ENCODE measurements at regions not wholly inside any gene's neighbourhood (a gene's known extent, or its start where the extent isn't known, plus 50 kb on each side); places are given as distances from the start of the nearest gene placed in this dataset.

- no peak for DNase-seq (ENCODE audit: low spot score)
Observed at GRCh38 chr5:2187687-2188086, 305.0 kb upstream of the IRX4 start.

GRCh38 chr5:2187156-2187555, 304.4 kb upstream of the IRX4 start:
- no peak for DNase-seq (ENCODE audit: low spot score)

GRCh38 chr5:2186472-2187015, 303.8 kb upstream of the IRX4 start:
- DNase-seq (ENCODE audit: low spot score), result no peak

GRCh38 chr5:2185646-2186471, 303.1 kb upstream of the IRX4 start:
- no peak for DNase-seq (ENCODE audit: low spot score)

- DNase-seq (ENCODE audit: low spot score), result no peak
Observed at GRCh38 chr5:2184563-2185540, 302.1 kb upstream of the IRX4 start.

GRCh38 chr5:2184026-2184366, 301.3 kb upstream of the IRX4 start:
- DNase-seq (ENCODE audit: low spot score), result no peak

- no peak for DNase-seq (ENCODE audit: low spot score)
Observed at GRCh38 chr5:2183154-2184025, 300.7 kb upstream of the IRX4 start.

- DNase-seq (ENCODE audit: low spot score), result no peak
Observed at GRCh38 chr5:2182020-2182419, 299.3 kb upstream of the IRX4 start.

- no peak for DNase-seq (ENCODE audit: low spot score)
Observed at GRCh38 chr5:2181557-2181956, 298.8 kb upstream of the IRX4 start.

- peak; percentile 3 for DNase-seq (ENCODE audit: low spot score)
Observed at GRCh38 chr5:2181149-2181548, 298.4 kb upstream of the IRX4 start.

- no peak for DNase-seq (ENCODE audit: low spot score)
Observed at GRCh38 chr5:2180456-2180855, 297.7 kb upstream of the IRX4 start.

GRCh38 chr5:2179861-2180260, 297.1 kb upstream of the IRX4 start:
- no peak for DNase-seq (ENCODE audit: low spot score)

- no peak for DNase-seq (ENCODE audit: low spot score)
Observed at GRCh38 chr5:2178528-2178927, 295.8 kb upstream of the IRX4 start.

- DNase-seq (ENCODE audit: low spot score), result no peak
Observed at GRCh38 chr5:2178071-2178477, 295.3 kb upstream of the IRX4 start.

- no peak for DNase-seq (ENCODE audit: low spot score)
Observed at GRCh38 chr5:2177244-2177643, 294.5 kb upstream of the IRX4 start.

- no peak for DNase-seq (ENCODE audit: low spot score)
Observed at GRCh38 chr5:2176581-2176980, 293.9 kb upstream of the IRX4 start.

GRCh38 chr5:2175842-2176404, 293.2 kb upstream of the IRX4 start:
- DNase-seq (ENCODE audit: low spot score), result no peak

- no peak for DNase-seq (ENCODE audit: low spot score)
Observed at GRCh38 chr5:2175041-2175440, 292.3 kb upstream of the IRX4 start.

- no peak for DNase-seq (ENCODE audit: low spot score)
Observed at GRCh38 chr5:2174538-2174937, 291.8 kb upstream of the IRX4 start.

GRCh38 chr5:2173151-2173834, 290.6 kb upstream of the IRX4 start:
- no peak for DNase-seq (ENCODE audit: low spot score)

- no peak for DNase-seq (ENCODE audit: low spot score)
Observed at GRCh38 chr5:2172471-2172870, 289.7 kb upstream of the IRX4 start.
